ENCODE measurements at regions not wholly inside any gene's neighbourhood (a gene's known extent, or its start where the extent isn't known, plus 50 kb on each side); places are given as distances from the start of the nearest gene placed in this dataset.

DNA sequence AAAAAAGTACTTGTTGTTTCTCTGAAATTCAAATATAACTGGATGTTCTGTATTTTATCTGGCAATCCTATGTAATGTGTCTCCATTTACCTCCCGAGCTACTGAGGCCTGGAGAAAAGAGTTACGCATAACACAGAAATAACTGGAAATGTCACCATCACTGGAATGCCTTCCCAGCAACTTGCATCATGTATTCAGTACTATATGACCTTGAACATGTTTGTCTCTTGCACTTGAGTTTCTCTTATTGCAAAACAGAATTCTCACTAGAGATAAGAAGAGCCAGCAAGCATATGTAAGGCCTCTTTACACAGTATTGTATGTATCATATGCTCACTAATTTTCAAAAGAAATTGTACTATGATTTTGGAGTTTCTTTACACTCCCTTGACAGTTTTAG, 99.6 kb upstream of the CTAGE1 start:
- WGBS = 66% methylated on average over 2 of the region's 2 CpGs
- Histone ChIP-seq H3K4me1 (replicated peaks) (no peaks in the 10 kb centered on the region), H3K36me3 (no peaks in the 10 kb centered on the region), H3K9me3 (no peaks in the 10 kb centered on the region), H3K27ac (no peak overlapping the region), H3K4me3 (no peak overlapping the region), H3K27me3 (replicated peaks; ENCODE audit: insufficient read depth) (no peaks in the 10 kb centered on the region)
- DNase-seq (ENCODE audit: low spot score) = no peak
- intact Hi-C loops (cut with DNase I) = no loop called here
- TF ChIP-seq POLR2AphosphoS5 (IDR thresholded peaks at IDR 0.05) = no peak
- TF ChIP-seq, protein P1, sequence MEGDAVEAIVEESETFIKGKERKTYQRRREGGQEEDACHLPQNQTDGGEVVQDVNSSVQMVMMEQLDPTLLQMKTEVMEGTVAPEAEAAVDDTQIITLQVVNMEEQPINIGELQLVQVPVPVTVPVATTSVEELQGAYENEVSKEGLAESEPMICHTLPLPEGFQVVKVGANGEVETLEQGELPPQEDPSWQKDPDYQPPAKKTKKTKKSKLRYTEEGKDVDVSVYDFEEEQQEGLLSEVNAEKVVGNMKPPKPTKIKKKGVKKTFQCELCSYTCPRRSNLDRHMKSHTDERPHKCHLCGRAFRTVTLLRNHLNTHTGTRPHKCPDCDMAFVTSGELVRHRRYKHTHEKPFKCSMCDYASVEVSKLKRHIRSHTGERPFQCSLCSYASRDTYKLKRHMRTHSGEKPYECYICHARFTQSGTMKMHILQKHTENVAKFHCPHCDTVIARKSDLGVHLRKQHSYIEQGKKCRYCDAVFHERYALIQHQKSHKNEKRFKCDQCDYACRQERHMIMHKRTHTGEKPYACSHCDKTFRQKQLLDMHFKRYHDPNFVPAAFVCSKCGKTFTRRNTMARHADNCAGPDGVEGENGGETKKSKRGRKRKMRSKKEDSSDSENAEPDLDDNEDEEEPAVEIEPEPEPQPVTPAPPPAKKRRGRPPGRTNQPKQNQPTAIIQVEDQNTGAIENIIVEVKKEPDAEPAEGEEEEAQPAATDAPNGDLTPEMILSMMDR (IDR thresholded peaks at IDR 0.05) = no peak
- no peak for TF ChIP-seq POLR2A (IDR thresholded peaks at IDR 0.05)

- no peak for DNase-seq (ENCODE audit: low spot score)
- intact Hi-C loops (cut with DNase I) = no loop called here
- H3K27me3 ChIP-seq (replicated peaks; ENCODE audit: insufficient read depth) = no peaks in the 10 kb centered on the region
- no peaks in the 10 kb centered on the region for H3K4me1 ChIP-seq (replicated peaks)
- 79% methylated on average over 6 of the region's 6 CpGs for WGBS
- no peak overlapping the region for H3K27ac ChIP-seq
- TF ChIP-seq POLR2A (IDR thresholded peaks at IDR 0.05) = no peak
- H3K9me3 ChIP-seq = no peaks in the 10 kb centered on the region
- H3K4me3 ChIP-seq = no peak overlapping the region
- no peaks in the 10 kb centered on the region for H3K36me3 ChIP-seq
Measured at GRCh38 chr18:22521026-22521707, 103.5 kb upstream of the CTAGE1 start.

GRCh38 chr18:22523481-22523880, 105.8 kb upstream of the CTAGE1 start:
- Histone ChIP-seq H3K27me3 (replicated peaks; ENCODE audit: insufficient read depth) (no peaks in the 10 kb centered on the region), H3K27ac (no peak overlapping the region), H3K4me3 (no peak overlapping the region), H3K9me3 (no peaks in the 10 kb centered on the region), H3K36me3 (no peaks in the 10 kb centered on the region), H3K4me1 (replicated peaks) (no peaks in the 10 kb centered on the region)
- intact Hi-C loops (cut with DNase I) = no loop called here
- 52% methylated on average over 2 of the region's 2 CpGs for WGBS
- no peak for DNase-seq (ENCODE audit: low spot score)
- TF ChIP-seq POLR2AphosphoS5 (IDR thresholded peaks at IDR 0.05) = no peak
- no peak for TF ChIP-seq POLR2A (IDR thresholded peaks at IDR 0.05)
- TF ChIP-seq, protein P1 (IDR thresholded peaks at IDR 0.05) = no peak

GRCh38 chr18:22524783-22525182, 107.1 kb upstream of the CTAGE1 start:
- no peak overlapping the region for H3K27ac ChIP-seq
- H3K36me3 ChIP-seq = no peaks in the 10 kb centered on the region
- H3K9me3 ChIP-seq = no peaks in the 10 kb centered on the region
- H3K4me3 ChIP-seq = no peak overlapping the region
- 39% methylated on average over 6 of the region's 6 CpGs for WGBS
- intact Hi-C loops (cut with DNase I) = no loop called here
- DNase-seq (ENCODE audit: low spot score) = no peak
- no peaks in the 10 kb centered on the region for H3K4me1 ChIP-seq (replicated peaks)
- H3K27me3 ChIP-seq (replicated peaks; ENCODE audit: insufficient read depth) = no peaks in the 10 kb centered on the region
- TF ChIP-seq POLR2AphosphoS5 (IDR thresholded peaks at IDR 0.05) (no peak), POLR2A (IDR thresholded peaks at IDR 0.05) (no peak)
- TF ChIP-seq, protein P1 (IDR thresholded peaks at IDR 0.05) = no peak

DNA sequence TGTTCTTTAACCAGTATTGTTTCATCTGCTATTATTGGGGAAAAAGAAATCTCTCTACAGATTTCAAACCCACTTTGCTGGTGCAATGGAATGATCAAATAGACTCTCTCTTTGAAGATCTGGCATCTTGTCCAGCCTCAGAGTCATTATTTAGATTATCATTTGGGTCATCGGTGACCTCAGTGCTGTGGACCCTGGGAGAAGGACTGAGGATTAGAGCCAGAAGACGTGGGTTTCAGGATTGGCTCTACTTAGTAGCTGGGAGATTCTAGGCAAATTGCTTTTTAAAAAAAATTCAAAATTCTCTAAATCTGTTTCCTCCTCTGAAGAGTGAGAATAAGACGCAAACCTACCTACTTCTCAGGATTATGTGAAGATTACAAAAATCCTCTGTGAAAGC, 107.6 kb upstream of the CTAGE1 start:
- no peak for DNase-seq (ENCODE audit: low spot score)
- no peak overlapping the region for H3K4me3 ChIP-seq
- no peak overlapping the region for H3K27ac ChIP-seq
- 84% methylated on average over 3 of the region's 3 CpGs for WGBS
- H3K36me3 ChIP-seq = no peaks in the 10 kb centered on the region
- no peaks in the 10 kb centered on the region for H3K4me1 ChIP-seq (replicated peaks)
- H3K9me3 ChIP-seq = no peaks in the 10 kb centered on the region
- intact Hi-C loops (cut with DNase I) = no loop called here
- H3K27me3 ChIP-seq (replicated peaks; ENCODE audit: insufficient read depth) = no peaks in the 10 kb centered on the region
- TF ChIP-seq POLR2A (IDR thresholded peaks at IDR 0.05) = no peak

GRCh38 chr18:22525883-22526282, 108.2 kb upstream of the CTAGE1 start:
- TF ChIP-seq POLR2A (IDR thresholded peaks at IDR 0.05) (no peak), POLR2AphosphoS5 (IDR thresholded peaks at IDR 0.05) (no peak)
- TF ChIP-seq, protein P1 (IDR thresholded peaks at IDR 0.05) = no peak
- no peaks in the 10 kb centered on the region for H3K9me3 ChIP-seq
- no peak for DNase-seq (ENCODE audit: low spot score)
- no peaks in the 10 kb centered on the region for H3K4me1 ChIP-seq (replicated peaks)
- 80% methylated on average over 3 of the region's 3 CpGs for WGBS
- H3K36me3 ChIP-seq = no peaks in the 10 kb centered on the region
- H3K4me3 ChIP-seq = no peak overlapping the region
- H3K27me3 ChIP-seq (replicated peaks; ENCODE audit: insufficient read depth) = no peaks in the 10 kb centered on the region
- no peak overlapping the region for H3K27ac ChIP-seq
- intact Hi-C loops (cut with DNase I) = no loop called here

Data from prostate gland (tissue), 2 donors.